Skin epidermis (tissue), 12 donors: ENCODE measurements at regions not wholly inside any gene's neighbourhood (a gene's known extent, or its start where the extent isn't known, plus 50 kb on each side); places are given as distances from the start of the nearest gene placed in this dataset.
"Not testable (repeated sequence)": the region's sequence is repeated elsewhere in the genome, so short reads cannot be mapped to it uniquely, and the experiment has no call there.

Experiments
- H3K27ac ChIP-seq, 21 experiments: fragments of 200-600 bp; sonication (generic) in 11 of 21; one replicate each; pipeline ENCODE4 v1.5.0; 2020; ENCODE audit warnings: mild to moderate bottlenecking in 3 of 21, inconsistent platforms in 2 of 21, moderate library complexity in 2 of 21
- H3K4me3 ChIP-seq, 7 experiments: fragments of 200-600 bp; sonication (generic) in 2 of 7; one replicate each; pipeline ENCODE4 v1.5.0; 2020; ENCODE audit warnings: inconsistent platforms in 2 of 7, mild to moderate bottlenecking in 2 of 7, moderate library complexity in 1 of 7

DNA sequence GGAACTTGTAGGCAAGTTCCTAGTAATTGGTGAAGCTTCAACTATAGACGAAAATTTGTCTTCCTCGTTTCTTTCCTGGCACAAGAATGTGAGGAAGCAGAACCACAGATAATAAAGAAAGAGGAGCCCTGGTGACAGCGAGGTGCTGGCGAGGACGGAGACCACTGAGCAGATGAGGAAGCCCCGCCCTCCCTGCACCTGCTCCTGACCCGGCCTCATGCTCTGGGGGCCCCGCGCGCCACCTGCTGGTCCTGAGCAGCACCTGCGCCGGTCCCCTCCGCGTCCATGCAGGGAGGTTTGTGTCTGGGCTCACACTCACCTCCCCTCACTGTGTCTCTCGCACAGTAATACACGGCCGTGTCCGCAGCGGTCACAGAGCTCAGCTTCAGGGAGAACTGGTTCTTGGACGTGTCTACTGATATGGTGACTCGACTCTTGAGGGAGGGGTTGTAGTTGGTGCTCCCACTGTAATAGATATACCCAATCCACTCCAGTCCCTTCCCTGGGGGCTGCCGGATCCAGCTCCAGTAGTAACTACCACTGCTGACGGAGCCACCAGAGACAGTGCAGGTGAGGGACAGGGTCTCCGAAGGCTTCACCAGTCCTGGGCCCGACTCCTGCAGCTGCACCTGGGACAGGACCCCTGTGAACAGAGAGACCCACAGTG, 1112.5 kb downstream of the TMEM121 start:
- not testable (repeated sequence) for H3K4me3 ChIP-seq, H3K27ac ChIP-seq

DNA sequence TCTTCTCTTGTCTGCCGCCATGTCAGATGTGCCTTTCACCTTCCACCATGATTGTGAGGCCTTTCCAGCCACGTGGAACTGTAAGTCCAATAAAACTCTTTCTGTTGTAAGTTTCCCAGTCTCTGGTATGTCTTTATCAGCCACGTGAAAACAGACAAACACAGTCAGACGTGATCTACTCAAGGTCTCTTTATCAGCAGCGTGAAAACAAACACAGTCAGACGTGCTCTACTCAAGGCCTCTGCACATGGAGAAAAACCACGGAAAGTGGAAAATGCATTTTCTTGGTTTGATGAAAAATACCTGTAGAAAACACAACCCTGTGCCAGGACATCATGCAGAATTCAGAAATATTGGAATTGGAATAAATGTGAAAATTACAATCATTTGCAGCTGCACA, 1115.7 kb downstream of the TMEM121 start:
- H3K27ac ChIP-seq: no peak overlapping the region

DNA sequence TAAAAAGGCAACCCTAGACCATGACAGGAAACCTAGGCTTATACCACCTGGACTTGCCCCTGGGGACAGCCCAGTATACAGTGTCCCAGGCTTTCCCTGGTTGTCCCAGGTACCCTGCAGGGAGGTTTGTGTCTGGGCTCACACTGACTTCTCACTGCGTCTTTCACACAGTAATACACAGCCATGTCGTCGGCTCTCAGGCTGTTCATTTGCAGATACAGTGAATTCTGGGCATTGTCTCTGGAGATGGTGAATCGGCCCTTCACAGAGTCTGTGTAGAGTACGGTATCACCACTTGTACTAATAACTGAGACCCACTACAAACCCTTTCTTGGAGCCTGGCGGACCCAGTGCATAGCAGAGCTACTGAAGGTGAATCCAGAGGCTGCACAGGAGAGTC, 1116.6 kb downstream of the TMEM121 start:
- not testable (repeated sequence) for H3K4me3 ChIP-seq, H3K27ac ChIP-seq

More for the DNA sequence above, 1115.7 kb downstream of the TMEM121 start:
- no peak overlapping the region for H3K4me3 ChIP-seq

DNA sequence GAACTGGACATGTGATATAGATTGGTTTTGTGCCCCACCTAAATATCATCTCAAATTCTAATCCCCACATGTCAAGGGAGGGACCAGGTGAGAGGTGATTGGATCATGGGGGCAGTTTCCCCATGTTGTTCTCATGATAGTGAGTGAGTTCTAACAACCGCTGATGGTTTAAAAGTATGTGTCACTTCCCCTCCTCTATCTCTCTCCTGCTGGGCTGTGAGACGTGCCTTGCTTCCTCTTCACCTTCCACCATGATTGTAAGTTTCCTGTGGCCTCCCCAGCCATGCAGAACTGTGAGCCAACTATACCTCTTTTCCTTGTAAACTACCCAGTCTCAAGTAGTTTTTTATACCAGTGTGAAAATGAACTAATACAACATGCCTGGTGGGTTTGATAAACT, 1122.5 kb downstream of the TMEM121 start:
- H3K4me3 ChIP-seq, H3K27ac ChIP-seq: not testable (repeated sequence)

DNA sequence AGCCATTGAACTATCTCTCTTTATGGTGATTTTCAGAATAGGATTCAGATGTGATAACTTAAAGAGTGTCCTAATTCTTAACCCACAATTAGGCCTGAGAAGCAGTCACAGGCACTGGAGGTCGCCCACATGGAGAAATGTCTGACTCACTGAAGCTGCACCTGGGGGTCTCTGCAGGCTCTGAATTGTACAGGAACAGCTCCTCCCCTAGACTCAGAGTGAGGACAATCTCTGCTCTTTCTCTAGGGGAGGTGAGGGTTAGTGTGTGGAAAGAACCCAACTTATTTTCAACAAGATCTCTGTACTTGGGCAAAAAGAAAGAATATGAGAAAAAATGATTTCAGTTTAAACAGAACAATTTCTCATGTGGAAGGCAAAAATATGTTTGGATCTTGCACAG, 1124.6 kb downstream of the TMEM121 start:
- H3K27ac ChIP-seq: no peak overlapping the region
- H3K4me3 ChIP-seq: no peak overlapping the region

DNA sequence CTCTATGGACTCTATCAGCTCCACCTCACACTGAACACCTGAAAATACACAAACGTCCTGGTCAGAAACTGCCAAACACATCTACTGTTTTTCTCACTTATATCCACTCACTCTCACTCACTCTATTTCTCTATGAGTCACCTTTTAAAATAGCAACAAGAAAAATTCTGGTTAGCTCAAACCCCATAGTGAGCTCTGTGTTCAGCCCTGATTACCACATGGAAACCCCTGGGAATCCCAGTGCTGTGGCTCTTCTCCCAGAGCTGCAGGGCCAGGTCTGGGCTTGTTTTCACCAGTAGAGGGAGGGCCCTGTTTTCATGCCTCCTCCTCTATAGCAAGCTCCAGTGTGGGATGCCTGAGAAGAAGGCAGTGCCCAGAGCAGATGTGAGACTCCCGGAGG, 1126.1 kb downstream of the TMEM121 start:
- H3K27ac ChIP-seq: no peak overlapping the region
- no peak overlapping the region for H3K4me3 ChIP-seq

DNA sequence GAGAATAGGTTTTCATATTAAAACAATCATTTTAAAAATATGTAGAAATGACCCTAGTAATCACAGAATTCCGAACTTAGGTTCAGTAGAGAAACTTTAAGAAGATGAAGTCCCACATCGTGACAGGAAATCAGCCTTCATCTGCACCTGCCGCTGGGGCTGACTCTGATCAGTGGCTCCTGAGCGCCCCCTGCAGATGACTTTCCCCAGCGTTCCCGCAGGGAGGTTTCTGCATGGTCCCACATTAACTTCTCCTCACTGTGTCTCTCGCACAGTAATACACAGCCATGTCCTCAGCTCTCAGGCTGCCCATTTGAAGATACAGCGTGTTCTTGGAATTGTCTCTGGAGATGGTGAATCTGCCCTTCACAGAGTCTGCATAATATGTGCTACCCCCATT, 1131.1 kb downstream of the TMEM121 start:
- Histone ChIP-seq H3K4me3 (no peak overlapping the region), H3K27ac (no peak overlapping the region)

DNA sequence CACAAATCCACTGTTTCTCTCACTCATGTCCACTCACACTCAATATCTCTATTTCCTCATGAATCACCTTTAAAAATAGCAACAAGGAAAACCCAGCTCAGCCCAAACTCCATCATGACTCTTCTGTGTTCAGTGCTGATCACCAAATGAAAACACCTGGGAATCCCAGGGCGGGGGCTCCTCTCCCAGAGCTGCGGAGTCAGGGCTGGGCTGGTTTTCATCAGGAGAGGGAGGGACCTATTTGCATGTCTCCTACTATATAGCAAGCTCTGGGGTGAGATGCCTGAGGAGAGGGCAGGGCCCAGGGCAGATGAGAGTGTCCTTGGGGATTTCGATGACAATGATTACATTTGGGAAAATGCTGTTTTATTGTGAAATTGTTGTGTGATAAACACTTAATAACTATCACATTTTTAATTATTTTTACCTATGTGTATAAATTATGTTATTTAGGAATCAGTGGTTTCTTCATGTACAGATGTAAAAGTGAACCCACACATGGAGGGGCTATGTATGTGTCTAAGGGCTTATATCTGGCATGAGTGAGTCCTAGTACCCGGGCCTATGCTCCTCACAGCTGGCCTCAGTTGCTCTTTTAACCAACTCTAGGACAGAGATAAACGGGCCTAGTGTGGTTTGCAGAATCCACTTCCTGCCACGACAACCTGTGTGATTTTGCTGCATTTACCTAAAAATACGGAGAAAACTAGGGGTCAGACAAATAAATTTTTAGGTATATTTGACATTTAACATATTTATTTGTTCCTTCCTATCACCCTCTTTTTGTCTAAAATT, 1131.9 kb downstream of the TMEM121 start:
- not testable (repeated sequence) for H3K27ac ChIP-seq, H3K4me3 ChIP-seq

DNA sequence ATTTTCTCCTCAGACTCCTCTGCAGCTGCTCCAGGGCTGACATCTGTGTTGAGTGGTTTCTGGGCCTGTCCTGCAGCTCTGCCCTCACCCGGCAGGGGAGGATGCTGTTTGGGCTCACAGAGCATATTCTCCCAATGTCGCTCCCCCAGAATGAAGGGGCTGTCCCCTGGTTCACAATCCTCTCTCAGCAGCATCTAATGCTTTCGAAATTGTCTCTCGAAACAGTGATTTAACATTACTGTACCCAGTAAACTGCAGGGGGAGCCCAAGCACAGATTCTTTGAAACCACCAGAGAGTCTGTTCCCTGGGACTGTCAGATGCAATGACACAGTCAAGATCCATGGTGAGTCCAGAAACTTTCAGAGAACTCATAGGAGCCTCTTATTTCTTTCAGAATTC, 1135.2 kb downstream of the TMEM121 start:
- not testable (repeated sequence) for H3K27ac ChIP-seq, H3K4me3 ChIP-seq

DNA sequence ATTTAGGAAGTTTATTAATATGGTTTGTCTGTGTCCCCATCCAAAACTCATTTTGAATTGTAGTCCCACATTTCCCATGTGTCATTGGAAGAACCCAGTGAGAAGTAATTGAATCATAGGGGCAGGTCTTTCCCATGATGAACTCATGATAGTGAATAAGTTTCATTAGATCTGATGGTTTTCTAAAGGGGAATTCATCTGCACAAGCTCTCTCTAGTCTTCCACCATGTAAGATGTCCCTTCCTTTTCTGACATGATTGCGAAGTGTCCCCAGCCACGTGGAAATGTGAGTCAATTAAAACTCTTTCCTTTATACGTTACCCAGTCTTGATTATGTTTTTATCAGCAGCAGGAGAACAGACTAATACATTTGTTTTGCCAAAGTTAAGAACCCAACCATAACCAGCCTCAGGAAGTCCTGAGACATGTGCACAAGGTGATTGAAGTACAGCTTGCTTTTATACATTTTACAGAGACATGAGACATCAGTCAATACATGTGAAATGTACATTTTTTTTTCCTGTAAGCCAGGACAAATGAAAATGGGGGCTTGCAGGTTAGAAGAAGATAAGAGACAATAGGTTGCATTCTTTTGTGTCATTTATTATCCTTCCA, 1136.7 kb downstream of the TMEM121 start:
- no peak overlapping the region for H3K27ac ChIP-seq

DNA sequence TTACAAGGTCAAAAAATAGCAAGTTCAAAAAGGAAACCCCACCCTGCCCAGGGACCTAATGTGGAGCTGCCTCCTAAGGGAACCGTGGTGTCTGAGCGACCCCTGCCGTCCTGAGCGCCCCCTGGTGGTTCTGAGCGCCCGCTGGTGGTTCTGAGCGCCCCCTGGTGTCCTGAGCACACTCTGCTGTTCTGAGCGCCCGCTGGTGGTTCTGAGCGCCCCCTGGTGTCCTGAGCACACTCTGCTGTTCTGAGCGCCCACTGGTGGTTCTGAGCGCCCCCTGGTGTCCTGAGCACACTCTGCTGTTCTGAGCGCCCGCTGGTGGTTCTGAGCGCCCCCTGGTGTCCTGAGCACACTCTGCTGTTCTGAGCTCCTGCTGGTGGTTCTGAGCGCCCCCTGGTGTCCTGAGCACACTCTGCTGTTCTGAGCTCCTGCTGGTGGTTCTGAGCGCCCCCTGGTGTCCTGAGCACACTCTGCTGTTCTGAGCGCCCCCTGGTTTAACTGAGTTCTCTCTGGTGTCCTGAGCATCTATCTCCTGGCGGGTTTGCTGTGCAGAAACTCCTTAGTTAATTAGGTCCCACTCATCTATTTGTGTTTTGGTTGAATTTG, 1137.5 kb downstream of the TMEM121 start:
- not testable (repeated sequence) for H3K4me3 ChIP-seq, H3K27ac ChIP-seq

More for the DNA sequence above, 1136.7 kb downstream of the TMEM121 start:
- H3K4me3 ChIP-seq: no peak overlapping the region

DNA sequence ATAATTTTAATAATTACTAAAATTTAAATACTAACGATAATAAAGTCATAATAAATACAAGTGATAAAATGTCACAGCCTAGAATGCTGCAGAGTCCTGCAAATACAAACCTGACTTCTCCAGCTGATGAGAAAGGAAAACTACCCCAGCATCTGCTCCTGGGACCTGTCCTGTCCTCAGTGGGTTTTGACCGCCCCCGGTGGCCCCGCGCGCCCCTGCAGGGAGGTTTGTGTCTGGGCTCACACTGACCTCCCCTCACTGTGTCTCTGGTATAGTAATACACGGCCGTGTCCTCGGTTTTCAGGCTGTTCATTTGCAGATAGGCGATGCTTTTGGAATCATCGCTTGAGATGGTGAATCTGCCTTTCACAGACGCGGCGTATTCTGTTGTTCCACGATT, 1139.4 kb downstream of the TMEM121 start:
- Histone ChIP-seq H3K27ac (no peak overlapping the region), H3K4me3 (no peak overlapping the region)

DNA sequence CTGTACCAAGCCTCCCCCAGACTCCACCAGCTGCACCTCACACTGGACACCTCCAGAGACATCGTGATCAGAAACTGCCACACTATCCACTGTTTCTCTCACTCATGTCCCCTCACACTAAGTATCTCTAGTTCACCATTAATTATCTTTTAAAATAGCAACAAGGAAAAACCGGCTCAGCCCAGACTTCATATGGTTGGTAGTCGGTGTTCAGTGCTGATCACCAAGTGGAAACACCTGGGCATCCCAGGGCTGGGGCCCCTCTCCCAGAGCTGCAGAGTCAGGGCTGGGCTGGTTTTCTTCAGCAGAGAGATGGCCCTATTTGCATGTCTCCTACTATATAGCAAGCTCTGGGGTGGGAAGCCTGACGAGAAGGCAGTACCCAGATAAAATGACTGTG, 1140.0 kb downstream of the TMEM121 start:
- no peak overlapping the region for H3K27ac ChIP-seq
- H3K4me3 ChIP-seq: no peak overlapping the region

DNA sequence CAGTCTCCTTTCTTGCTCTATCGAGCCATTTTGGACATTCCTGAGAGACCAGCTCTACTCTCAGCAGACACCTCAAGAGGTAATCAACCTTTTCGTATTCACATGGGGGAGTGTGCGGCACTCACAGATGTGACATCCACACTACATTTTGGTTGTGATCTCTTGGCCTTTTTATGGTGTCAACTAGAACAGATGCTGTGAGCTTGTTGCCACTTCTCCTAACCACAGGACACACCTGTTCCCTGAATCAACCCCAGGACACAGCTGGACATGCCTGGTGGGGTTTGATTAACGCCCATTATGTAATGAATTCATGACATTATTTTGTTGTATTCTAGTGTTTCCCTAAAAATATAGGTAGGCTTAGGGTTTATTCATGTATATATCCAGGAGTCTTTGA, 1143.6 kb downstream of the TMEM121 start:
- Histone ChIP-seq H3K4me3 (no peak overlapping the region), H3K27ac (no peak overlapping the region)

DNA sequence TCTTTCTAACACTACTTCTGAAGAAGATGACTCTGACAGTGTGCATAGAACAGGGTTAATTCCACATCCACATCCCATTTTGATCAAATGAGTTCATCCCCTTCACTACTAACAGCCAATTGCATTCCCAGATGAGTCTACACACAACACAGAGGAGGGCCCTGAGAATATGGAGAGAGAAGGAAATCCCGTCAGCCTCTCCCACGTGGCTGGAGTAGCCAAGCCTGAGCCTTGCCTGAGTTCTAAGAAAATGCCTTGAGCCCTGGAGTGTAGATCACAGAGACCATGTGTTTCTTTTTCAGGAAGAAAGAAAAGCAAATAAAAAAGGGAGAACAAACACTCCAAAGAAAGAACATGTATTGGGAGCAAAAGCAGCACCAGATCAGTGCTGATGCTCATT, 1147.7 kb downstream of the TMEM121 start:
- not testable (repeated sequence) for H3K4me3 ChIP-seq, H3K27ac ChIP-seq

DNA sequence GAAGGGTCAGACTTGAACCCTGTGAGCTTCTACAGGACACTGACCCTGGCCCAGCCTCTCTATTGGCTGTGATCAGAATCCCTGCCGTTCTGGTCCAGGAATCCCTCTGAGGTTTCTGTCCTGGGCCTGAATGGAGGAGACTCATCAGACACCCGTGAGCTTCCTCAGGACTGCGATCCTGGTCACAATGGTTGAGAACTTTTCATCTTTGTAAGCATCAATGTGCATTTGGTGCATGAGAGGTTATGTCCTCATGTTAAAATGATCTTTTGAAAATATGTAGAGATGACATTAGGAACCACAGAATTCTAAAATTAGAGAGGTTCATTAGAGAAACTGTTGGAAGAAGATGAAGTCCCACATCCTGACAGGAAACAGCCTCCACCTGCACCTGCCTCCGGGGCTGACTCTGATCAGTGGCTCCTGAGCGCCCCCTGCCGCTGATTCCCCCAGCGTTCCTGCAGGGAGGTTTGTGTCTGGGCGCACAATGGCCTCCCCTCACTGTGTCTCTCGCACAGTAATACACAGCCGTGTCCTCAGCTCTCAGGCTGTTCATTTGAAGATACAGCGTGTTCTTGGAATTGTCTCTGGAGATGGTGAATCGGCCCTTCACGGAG, 1148.2 kb downstream of the TMEM121 start:
- H3K27ac ChIP-seq, H3K4me3 ChIP-seq: not testable (repeated sequence)

DNA sequence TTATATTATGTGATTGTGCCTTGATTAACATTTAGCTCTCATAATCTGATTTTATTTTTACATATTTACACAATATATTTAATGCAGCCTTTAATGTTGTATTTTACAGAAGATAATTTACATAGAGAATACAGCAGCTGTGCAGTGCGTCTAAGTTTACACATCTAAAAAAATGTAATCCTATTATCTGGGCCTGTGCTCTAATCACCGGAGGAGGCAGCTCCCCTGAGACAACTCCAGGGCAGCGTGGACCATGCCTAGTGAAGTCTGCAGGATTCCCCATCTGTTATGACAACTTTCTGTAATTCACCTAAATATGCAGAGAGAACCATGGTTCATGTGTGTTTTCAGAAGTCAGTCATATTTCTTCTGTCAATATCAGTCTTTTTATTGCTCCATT, 1149.3 kb downstream of the TMEM121 start:
- H3K4me3 ChIP-seq, H3K27ac ChIP-seq: not testable (repeated sequence)

DNA sequence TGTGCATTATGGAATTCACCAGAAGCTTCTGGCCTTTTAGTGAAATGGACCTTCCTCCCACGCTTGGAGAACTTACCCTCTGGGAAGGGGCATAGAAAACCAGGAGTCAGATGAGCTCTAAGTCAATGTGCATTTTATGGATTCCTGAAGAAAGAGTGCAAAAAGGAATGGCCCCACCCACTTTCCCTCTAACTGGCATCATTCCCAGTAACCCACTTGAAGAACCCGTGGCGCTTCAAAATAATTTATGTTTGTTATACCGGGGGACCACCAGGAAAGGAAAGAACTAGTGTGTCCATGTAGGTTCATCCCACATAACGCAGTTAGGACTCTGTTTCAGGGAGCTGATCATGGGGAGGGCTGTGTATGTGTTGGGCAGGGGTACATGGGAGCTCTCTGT, 1153.4 kb downstream of the TMEM121 start:
- H3K27ac ChIP-seq: no peak overlapping the region
- no peak overlapping the region for H3K4me3 ChIP-seq

DNA sequence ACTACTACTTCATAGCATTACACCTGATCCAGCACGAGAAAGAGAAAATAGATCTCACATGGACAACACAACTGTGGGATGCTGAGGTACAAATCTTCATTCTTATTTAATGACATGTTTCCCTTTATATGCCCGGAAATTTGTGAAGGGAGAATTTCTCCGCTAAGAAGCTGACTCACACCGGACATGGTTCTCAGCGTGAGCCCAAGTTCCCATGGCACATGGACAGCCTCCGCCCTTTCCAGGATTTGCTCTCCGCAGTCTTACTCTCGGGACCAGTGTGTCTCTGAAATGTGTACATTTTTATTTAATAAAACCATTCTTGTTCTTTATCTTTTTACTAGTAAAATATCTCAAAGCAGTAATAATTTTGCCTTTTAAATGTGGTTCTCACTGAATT, 1154.8 kb downstream of the TMEM121 start:
- no peak overlapping the region for H3K27ac ChIP-seq
- H3K4me3 ChIP-seq: no peak overlapping the region

DNA sequence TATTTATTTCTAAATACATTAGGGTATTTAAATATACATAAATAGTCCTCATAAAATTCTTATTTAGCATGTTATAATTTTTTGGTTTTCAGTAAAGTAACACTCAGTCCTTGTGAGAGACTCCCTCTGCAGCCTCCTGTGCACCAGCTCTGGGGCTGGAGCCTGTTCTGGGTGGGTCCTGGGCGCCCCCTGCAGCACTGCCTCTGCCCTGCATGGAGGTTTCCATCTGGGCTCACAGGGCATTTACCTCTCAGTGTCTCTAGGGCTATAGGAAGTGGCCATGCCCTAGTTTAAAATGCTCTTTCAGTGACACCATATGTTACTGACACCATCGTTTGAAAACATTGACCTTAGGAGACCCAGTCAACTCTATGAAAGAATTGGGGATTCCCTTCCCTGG, 1155.2 kb downstream of the TMEM121 start:
- no peak overlapping the region for H3K27ac ChIP-seq
- no peak overlapping the region for H3K4me3 ChIP-seq
